GM10248 (cell line): ENCODE measurements at regions not wholly inside any gene's neighbourhood (a gene's known extent, or its start where the extent isn't known, plus 50 kb on each side); places are given as distances from the start of the nearest gene placed in this dataset.

Source experiments
- CTCF ChIA-PET: fragments of 300-600 bp; sonication (Branson Sonifier 250); formaldehyde crosslinking; extraction: SDS; loops from one replicate; lab custom pipeline; 2021; ENCODE audit warnings: antibody characterized with exemption; lab: Yijun Ruan, JAX
- POLR2A ChIA-PET: fragments of 350-650 bp; sonication (Branson Sonifier 250); formaldehyde crosslinking; extraction: SDS; loops from one replicate; lab custom pipeline; 2020; ENCODE audit warnings: antibody characterized with exemption; lab: Yijun Ruan, JAX
- DNase-seq: peaks from one replicate; pipeline ENCODE4 v3.0.0; 2012; ENCODE audit errors: extremely low spot score
- TF ChIP-seq, protein P1 (sequence below): IDR thresholded peaks from 2 replicates; pipeline ENCODE4 v1.5.1; 2012; ENCODE audit warnings: mild to moderate bottlenecking, low read depth; ENCODE audit errors: extremely low read depth, missing control alignments, control extremely low read depth

DNA sequence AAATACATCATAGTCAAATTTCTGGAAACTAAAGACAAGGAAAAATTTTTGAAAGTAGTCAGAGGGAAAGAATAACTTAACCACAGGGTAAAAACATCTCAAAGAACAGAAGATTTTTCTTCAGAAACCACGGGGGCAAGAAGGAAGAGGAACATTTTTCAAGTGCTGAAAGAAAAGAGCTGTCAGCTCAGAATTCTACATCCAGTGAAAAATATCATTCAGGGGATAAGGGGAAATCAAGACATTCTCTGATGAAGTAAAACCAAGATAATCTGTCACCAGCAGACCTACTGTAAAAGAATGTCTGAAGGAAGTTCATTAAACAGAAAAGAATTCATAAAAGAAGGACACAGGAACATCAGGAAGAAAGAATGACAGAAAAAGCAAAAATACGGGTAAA, 111.2 kb upstream of the TMEM72 start:
- DNase-seq = no peak
- ChIA-PET CTCF (no interaction called here), POLR2A (no interaction called here)
- TF ChIP-seq, protein P1, sequence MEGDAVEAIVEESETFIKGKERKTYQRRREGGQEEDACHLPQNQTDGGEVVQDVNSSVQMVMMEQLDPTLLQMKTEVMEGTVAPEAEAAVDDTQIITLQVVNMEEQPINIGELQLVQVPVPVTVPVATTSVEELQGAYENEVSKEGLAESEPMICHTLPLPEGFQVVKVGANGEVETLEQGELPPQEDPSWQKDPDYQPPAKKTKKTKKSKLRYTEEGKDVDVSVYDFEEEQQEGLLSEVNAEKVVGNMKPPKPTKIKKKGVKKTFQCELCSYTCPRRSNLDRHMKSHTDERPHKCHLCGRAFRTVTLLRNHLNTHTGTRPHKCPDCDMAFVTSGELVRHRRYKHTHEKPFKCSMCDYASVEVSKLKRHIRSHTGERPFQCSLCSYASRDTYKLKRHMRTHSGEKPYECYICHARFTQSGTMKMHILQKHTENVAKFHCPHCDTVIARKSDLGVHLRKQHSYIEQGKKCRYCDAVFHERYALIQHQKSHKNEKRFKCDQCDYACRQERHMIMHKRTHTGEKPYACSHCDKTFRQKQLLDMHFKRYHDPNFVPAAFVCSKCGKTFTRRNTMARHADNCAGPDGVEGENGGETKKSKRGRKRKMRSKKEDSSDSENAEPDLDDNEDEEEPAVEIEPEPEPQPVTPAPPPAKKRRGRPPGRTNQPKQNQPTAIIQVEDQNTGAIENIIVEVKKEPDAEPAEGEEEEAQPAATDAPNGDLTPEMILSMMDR = no peak

DNA sequence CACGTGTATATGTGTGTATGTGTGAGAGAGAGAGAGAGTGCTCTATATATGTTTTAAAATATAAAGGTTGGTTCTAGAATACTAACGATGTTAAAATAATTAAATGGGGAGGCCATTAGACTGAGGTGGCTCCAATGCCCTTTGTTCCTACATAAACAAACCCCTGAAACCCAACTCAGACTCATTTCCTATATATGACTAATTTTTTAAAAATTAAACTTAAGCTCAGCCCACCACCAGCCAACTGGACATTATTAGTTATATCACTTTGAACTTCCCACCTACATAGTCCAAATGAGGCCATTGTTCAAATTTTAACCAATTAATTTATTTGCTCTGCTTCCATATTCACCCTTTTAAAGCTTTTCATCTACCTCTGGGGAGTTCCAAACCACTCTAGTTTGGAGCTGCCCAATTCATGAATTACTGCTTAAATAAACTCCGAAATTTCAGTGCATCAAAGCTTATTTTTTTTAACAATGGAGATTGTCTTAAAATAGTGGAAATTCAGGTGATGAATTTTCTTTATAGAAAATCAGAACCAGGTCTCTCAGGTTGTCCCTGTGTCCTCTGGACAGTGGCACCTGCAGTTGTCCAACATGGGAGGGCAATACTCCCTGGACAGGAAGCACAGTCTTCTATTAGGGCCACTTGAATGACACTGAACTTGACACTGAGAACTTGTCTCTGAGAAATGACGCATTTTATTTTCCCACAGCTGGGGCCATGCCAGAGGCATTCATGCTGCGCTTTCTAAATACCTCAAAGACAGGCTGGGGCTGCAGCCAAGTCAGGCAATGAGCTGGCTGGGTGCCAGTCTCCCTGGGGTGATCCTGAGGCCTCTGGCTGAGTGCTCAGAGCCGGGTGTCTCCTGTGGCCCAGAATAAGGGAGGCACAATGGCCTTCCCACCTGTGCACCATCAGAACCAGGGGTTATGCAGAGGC, 109.5 kb upstream of the TMEM72 start:
- DNase-seq = no peak
- CTCF ChIA-PET = no interaction called here

DNA sequence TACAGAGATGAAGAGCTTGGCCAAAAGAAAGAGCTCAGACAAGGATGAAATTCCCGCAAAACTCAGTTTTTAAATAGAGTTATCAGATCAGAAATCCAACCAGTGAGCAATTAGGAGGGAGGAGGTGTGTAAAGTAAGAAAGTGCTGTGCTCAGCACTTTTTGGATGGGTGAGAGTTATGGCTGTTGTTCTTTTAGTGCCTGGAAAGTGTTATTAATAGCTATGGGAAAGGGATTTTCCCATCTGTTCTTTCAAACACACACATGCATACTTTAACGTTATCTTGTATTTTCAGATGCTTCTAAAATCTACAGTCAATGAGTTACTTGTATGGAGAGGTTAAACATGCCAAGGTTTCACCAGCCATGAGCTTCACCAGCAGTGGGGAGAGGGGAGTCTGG, 107.3 kb upstream of the TMEM72 start:
- no peak for DNase-seq
- ChIA-PET POLR2A (no interaction called here), CTCF (interaction anchor here (1.0 kb wide), 1 partner anchor 12 kb away, joined by 3 read pairs; no protein-coding TSS in a partner anchor)
- TF ChIP-seq, protein P1 = no peak

More for the DNA sequence above, 109.5 kb upstream of the TMEM72 start:
- TF ChIP-seq, protein P1 = no peak
- POLR2A ChIA-PET = no interaction called here

DNA sequence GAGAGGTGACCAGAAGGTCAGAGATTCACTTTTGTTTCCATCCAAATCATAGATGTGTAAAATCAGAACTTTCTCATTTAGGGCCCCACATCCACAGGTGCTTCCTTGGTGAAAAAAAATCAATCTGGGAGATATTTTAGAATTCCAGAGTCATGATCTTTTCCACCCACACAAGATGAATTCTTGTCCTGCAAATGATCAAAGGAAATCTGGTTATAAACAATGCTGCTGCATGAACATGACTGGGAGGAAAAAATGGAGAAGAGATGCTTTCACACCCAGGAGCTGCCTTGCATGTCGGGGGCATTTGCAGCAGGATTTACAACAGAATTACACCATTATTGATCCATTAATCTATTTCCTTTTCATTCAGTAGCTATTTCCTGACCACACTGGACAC, 106.5 kb upstream of the TMEM72 start:
- TF ChIP-seq, protein P1 = no peak
- CTCF ChIA-PET = interaction anchor here (1.0 kb wide), 1 partner anchor 12 kb away, joined by 3 read pairs; no protein-coding TSS in a partner anchor
- POLR2A ChIA-PET = no interaction called here

DNA sequence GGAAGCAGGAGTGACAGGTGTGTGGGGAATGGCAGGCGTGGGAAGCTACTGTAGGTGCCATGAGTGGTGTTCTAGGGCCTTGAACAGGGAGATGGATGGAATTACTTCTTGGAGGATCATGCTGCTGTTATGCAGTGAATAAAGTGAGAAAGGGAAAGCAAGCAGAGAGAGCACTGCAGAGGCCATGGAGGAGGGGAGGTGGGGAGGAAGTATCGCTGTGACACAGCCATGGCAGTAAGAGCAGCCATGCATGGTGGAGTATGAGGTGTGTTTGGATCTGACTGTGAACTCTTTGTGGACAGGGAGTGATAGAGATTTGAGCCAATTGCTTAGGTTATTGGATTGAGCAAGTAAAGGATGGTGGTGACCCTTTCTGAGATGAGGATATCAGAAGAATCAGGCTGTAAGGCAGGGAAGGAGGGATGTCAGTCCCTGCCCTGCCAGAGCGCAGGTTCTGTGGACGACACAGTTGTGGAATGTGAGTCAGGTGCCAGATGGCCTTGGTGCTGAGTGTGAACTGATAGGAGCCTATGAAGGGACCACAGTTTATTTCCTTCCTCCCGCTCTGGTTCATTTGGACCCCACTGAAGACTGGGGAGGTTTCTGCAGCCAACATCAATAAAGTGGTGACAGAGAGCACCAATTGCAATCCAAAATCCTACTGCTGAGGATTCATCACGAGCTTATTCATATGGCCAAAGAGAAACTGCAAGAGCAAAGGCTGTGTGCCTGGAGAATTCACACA, 105.5 kb upstream of the TMEM72 start:
- ChIA-PET POLR2A (no interaction called here), CTCF (interaction anchor here (1.8 kb wide), 1 partner anchor 22 kb away, joined by 4 read pairs; no protein-coding TSS in a partner anchor)
- DNase-seq = no peak

More for the DNA sequence above, 106.5 kb upstream of the TMEM72 start:
- no peak for DNase-seq

More for the DNA sequence above, 105.5 kb upstream of the TMEM72 start:
- TF ChIP-seq, protein P1 = no peak
